Peyer's patch (tissue), 4 donors: ENCODE measurements at regions not wholly inside any gene's neighbourhood (a gene's known extent, or its start where the extent isn't known, plus 50 kb on each side); places are given as distances from the start of the nearest gene placed in this dataset.

Experiments
- POLR2A ChIP-seq, 2 donors: fragments of 450-650 bp; IDR thresholded peaks; one replicate each; pipeline ENCODE4 v1.5.1; 2017; ENCODE audit warnings: antibody characterized with exemption in 2 of 2, mild to moderate bottlenecking in 2 of 2, moderate library complexity in 2 of 2
- TF ChIP-seq, protein P1 (sequence below), 6 experiments: fragments of 450-650 bp in 4 of 6; fragments of 200-600 bp in 2 of 6; sonication (generic) in 1 of 6; IDR thresholded peaks; one replicate each; pipeline ENCODE4 v1.5.1; 2017 to 2019; ENCODE audit warnings: antibody characterized with exemption in 6 of 6, mild to moderate bottlenecking in 3 of 6, moderate library complexity in 1 of 6

DNA sequence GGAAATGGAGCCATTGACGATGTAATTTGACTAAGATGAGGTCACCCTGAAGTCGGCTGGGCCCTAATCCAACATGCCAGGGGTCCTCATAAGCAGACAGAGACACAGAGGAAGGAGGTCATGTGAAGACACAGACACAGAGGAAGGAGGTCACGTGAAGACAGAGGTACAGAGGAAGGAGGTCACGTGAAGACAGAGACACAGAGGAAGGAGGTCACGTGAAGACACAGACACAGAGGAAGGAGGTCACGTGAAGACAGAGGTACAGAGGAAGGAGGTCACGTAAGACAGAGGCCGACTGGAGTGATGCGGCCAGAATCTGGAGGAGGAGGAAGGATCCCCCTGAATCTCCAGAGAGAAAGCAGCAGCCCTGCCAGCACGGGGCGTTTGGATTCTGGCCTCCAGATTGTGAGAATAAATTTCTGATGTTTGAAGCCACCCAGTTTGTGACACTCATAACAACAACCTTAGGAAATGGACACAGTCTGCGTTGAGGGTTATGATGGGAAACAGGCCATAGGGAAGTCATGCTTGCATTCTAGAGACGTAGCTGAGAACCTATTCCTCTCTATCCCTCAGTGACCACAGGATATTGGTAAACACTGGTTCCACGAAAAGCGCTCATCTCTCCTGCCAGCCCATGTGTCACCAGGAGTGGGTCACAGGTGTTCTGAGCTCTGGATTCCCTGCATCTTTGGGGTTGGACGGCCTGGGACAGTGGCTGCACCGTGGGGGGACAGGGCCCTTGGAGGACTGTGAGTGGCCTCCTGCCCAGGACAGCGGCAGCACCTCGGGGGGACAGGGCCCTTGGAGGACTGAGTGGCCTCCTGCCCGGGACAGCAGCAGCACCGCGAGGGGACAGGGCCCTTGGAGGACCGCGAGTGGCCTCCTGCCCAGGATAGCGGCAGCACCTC, 108.5 kb downstream of the SOX1 start:
- TF ChIP-seq, protein P1, sequence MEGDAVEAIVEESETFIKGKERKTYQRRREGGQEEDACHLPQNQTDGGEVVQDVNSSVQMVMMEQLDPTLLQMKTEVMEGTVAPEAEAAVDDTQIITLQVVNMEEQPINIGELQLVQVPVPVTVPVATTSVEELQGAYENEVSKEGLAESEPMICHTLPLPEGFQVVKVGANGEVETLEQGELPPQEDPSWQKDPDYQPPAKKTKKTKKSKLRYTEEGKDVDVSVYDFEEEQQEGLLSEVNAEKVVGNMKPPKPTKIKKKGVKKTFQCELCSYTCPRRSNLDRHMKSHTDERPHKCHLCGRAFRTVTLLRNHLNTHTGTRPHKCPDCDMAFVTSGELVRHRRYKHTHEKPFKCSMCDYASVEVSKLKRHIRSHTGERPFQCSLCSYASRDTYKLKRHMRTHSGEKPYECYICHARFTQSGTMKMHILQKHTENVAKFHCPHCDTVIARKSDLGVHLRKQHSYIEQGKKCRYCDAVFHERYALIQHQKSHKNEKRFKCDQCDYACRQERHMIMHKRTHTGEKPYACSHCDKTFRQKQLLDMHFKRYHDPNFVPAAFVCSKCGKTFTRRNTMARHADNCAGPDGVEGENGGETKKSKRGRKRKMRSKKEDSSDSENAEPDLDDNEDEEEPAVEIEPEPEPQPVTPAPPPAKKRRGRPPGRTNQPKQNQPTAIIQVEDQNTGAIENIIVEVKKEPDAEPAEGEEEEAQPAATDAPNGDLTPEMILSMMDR (IDR thresholded peaks at IDR 0.05) = no peak
- no peak for TF ChIP-seq POLR2A (IDR thresholded peaks at IDR 0.05)
